Tibial nerve (tissue), 4 donors: ENCODE measurements at regions not wholly inside any gene's neighbourhood (a gene's known extent, or its start where the extent isn't known, plus 50 kb on each side); places are given as distances from the start of the nearest gene placed in this dataset.

ENCODE experiments used
- DNase-seq, 2 donors: peaks; one replicate each; pipeline ENCODE4 v3.0.0-alpha.2; 2019; ENCODE audit warnings: low spot score in 2 of 2
- H3K27ac ChIP-seq, 4 donors: fragments of 200-600 bp; sonication (generic) in 3 of 4; one replicate each; pipeline ENCODE4 v1.5.1; 2017 to 2019; ENCODE audit warnings: mild to moderate bottlenecking in 1 of 4
- H3K27me3 ChIP-seq, 2 donors: fragments of 200-600 bp; sonication (generic) in 1 of 2; one replicate each; pipeline versions ENCODE4 v1.5.1 to v1.6.0; 2017 to 2019
- H3K36me3 ChIP-seq, 3 donors: fragments of 200-600 bp; sonication (generic); one replicate each; pipeline ENCODE4 v1.5.1; 2018 to 2019
- H3K4me1 ChIP-seq, 4 donors: fragments of 200-600 bp; sonication (generic) in 3 of 4; one replicate each; pipeline ENCODE4 v1.5.1; 2017 to 2019
- H3K4me3 ChIP-seq, 4 donors: fragments of 200-600 bp; sonication (generic) in 3 of 4; one replicate each; pipeline ENCODE4 v1.5.1; 2017 to 2019; ENCODE audit warnings: mild to moderate bottlenecking in 1 of 4, moderate library complexity in 1 of 4
- H3K9me3 ChIP-seq, 4 donors: fragments of 200-600 bp; sonication (generic) in 3 of 4; one replicate each; pipeline ENCODE4 v1.5.1; 2017 to 2019
- CTCF ChIP-seq, 5 experiments: fragments of 200-600 bp in 3 of 5; fragments of 450-650 bp in 2 of 5; sonication (generic) in 3 of 5; IDR thresholded peaks; one replicate each; pipeline ENCODE4 v1.5.1; 2016 to 2019; ENCODE audit warnings: antibody characterized with exemption in 5 of 5, mild to moderate bottlenecking in 3 of 5, moderate library complexity in 2 of 5
- EP300 ChIP-seq, 2 donors: sonication (generic); formaldehyde crosslinking; IDR thresholded peaks; one replicate each; pipeline ENCODE4 v1.6.1; 2017; ENCODE audit warnings: antibody characterized with exemption in 2 of 2, mild to moderate bottlenecking in 1 of 2
- POLR2A ChIP-seq, 2 donors: fragments of 450-650 bp; IDR thresholded peaks; one replicate each; pipeline ENCODE4 v1.6.1; 2017; ENCODE audit warnings: antibody characterized with exemption in 2 of 2, mild to moderate bottlenecking in 2 of 2, moderate library complexity in 2 of 2
- WGBS, 2 donors: methylation state at CpG; one replicate each; pipeline ENCODE4 v1.1.5; 2018; 5-methylcytosine and 5-hydroxymethylcytosine counted together

- Histone ChIP-seq H3K27ac (no peak overlapping the region), H3K4me1 (no peaks in the 10 kb centered on the region), H3K27me3 (no peaks in the 10 kb centered on the region), H3K36me3 (no peaks in the 10 kb centered on the region), H3K9me3 (peaks cover 0 to 2% (median 0%) of the 10 kb centered on the region in 4 donors), H3K4me3 (no peak overlapping the region)
- WGBS, 2 donors: 94 to 95% methylated on average over 6 of the region's 6 CpGs
- TF ChIP-seq CTCF (IDR thresholded peaks at IDR 0.05) (no peak), POLR2A (IDR thresholded peaks at IDR 0.05) (no peak), EP300 (IDR thresholded peaks at IDR 0.05) (no peak)
- DNase-seq: no peak
These were observed 231.1 kb downstream of the REEP3 start for GRCh38 chr10:63752318-63752717.

GRCh38 chr10:63753808-63754207, 232.6 kb downstream of the REEP3 start:
- Histone ChIP-seq H3K27me3 (no peaks in the 10 kb centered on the region), H3K27ac (no peak overlapping the region), H3K9me3 (no peaks in the 10 kb centered on the region), H3K36me3 (no peaks in the 10 kb centered on the region), H3K4me1 (no peaks in the 10 kb centered on the region), H3K4me3 (no peak overlapping the region)
- no peak for DNase-seq
- no peak for TF ChIP-seq POLR2A (IDR thresholded peaks at IDR 0.05)
- no peak for TF ChIP-seq CTCF (IDR thresholded peaks at IDR 0.05)
- no peak for TF ChIP-seq EP300 (IDR thresholded peaks at IDR 0.05)
- 59 to 60% methylated on average over 2 of the region's 2 CpGs for WGBS, 2 donors

GRCh38 chr10:63755441-63755840, 234.2 kb downstream of the REEP3 start:
- H3K36me3 ChIP-seq: no peaks in the 10 kb centered on the region
- H3K4me1 ChIP-seq: no peaks in the 10 kb centered on the region
- WGBS, 2 donors: 97 to 100% methylated on average over 2 of the region's 2 CpGs
- H3K27ac ChIP-seq: no peak overlapping the region
- TF ChIP-seq POLR2A (IDR thresholded peaks at IDR 0.05) (no peak), CTCF (IDR thresholded peaks at IDR 0.05) (no peak), EP300 (IDR thresholded peaks at IDR 0.05) (no peak)
- no peaks in the 10 kb centered on the region for H3K9me3 ChIP-seq
- DNase-seq: no peak
- no peaks in the 10 kb centered on the region for H3K27me3 ChIP-seq
- H3K4me3 ChIP-seq: no peak overlapping the region

- TF ChIP-seq CTCF (IDR thresholded peaks at IDR 0.05): no peak
- TF ChIP-seq POLR2A (IDR thresholded peaks at IDR 0.05): no peak
- no peak for TF ChIP-seq EP300 (IDR thresholded peaks at IDR 0.05)
- Histone ChIP-seq H3K36me3 (no peaks in the 10 kb centered on the region), H3K4me1 (no peaks in the 10 kb centered on the region), H3K27ac (no peak overlapping the region), H3K9me3 (no peaks in the 10 kb centered on the region), H3K4me3 (no peak overlapping the region), H3K27me3 (no peaks in the 10 kb centered on the region)
- DNase-seq: no peak
- 77 to 82% methylated on average over 2 of the region's 2 CpGs for WGBS, 2 donors
These were observed 235.9 kb downstream of the REEP3 start for GRCh38 chr10:63757067-63757466.

GRCh38 chr10:63758080-63758479, 236.9 kb downstream of the REEP3 start:
- WGBS, 2 donors: 68 to 95% methylated on average over 1 of the region's 1 CpG

More at GRCh38 chr10:63758080-63758479, 236.9 kb downstream of the REEP3 start:
- Histone ChIP-seq H3K4me3 (no peak overlapping the region), H3K36me3 (no peaks in the 10 kb centered on the region), H3K27ac (no peak overlapping the region), H3K9me3 (no peaks in the 10 kb centered on the region), H3K27me3 (no peaks in the 10 kb centered on the region), H3K4me1 (no peaks in the 10 kb centered on the region)
- no peak for TF ChIP-seq POLR2A (IDR thresholded peaks at IDR 0.05)
- no peak for TF ChIP-seq EP300 (IDR thresholded peaks at IDR 0.05)
- no peak for TF ChIP-seq CTCF (IDR thresholded peaks at IDR 0.05)
- no peak for DNase-seq
